ENCODE measurements at regions not wholly inside any gene's neighbourhood (a gene's known extent, or its start where the extent isn't known, plus 50 kb on each side); places are given as distances from the start of the nearest gene placed in this dataset.

DNA sequence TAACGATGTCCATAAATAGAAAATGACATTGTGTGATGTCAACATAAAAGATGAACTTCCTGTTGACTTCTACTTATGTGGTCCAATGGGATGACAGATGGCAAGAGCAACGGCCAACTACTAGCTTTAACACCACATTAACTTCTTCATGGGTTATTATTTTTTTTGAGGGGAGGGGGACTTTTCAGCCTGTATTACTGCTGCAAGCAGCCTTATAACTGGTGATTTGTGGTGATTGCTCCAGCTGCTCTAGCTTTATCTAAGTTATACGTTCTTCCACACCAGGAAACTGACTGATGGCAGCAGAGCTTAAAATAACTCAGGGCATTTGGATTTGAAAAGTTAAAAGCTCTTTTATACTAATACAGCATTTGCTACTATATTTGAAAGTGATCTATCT, 228.8 kb upstream of the B3GALT2 start:
- TF ChIP-seq, protein P1, sequence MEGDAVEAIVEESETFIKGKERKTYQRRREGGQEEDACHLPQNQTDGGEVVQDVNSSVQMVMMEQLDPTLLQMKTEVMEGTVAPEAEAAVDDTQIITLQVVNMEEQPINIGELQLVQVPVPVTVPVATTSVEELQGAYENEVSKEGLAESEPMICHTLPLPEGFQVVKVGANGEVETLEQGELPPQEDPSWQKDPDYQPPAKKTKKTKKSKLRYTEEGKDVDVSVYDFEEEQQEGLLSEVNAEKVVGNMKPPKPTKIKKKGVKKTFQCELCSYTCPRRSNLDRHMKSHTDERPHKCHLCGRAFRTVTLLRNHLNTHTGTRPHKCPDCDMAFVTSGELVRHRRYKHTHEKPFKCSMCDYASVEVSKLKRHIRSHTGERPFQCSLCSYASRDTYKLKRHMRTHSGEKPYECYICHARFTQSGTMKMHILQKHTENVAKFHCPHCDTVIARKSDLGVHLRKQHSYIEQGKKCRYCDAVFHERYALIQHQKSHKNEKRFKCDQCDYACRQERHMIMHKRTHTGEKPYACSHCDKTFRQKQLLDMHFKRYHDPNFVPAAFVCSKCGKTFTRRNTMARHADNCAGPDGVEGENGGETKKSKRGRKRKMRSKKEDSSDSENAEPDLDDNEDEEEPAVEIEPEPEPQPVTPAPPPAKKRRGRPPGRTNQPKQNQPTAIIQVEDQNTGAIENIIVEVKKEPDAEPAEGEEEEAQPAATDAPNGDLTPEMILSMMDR (IDR thresholded peaks at IDR 0.05; ENCODE audit: low read depth, low read length, poor library complexity, severe bottlenecking) = no peak
- TF ChIP-seq EZH2phosphoT487 (IDR thresholded peaks at IDR 0.05; ENCODE audit: borderline replicate concordance, low read length) = no peak
